ENCODE measurements at regions not wholly inside any gene's neighbourhood (a gene's known extent, or its start where the extent isn't known, plus 50 kb on each side); places are given as distances from the start of the nearest gene placed in this dataset.
"Not testable (repeated sequence)": the region's sequence is repeated elsewhere in the genome, so short reads cannot be mapped to it uniquely, and the experiment has no call there.

DNA sequence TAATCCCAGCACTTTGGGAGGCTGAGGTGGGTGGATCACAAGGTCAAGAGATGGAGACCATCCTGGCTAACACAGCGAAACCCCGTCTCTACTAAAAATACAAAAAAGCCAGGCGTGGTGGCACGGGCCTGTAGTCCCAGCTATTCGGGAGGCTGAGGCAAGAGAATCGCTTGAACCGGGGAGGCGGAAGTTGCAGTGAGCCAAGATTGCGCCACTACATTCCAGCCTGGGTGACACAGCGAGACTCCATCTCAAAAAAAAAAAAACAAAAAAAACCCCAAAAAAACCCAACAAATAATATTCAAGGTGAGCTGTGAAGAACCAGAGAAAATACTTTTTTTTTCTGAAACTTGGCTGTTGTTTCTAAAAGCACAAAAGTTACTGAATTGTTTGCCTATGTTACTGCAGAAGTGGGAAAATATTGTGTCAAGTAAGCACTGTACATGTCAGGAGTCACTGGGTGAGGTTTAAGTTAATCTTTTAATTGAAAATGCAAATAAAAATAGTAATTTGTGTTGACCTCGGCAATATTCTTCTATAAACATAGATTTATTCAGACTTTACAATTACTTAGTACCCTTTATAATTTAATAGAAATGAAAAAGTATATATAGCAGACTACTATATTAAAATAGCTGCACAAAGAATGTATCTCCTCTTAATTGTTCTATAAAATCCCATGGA, 55.4 kb upstream of the USP3 start:
- WGBS = 93% methylated on average over 11 of the region's 11 CpGs
- not testable (repeated sequence) for H3K4me1 ChIP-seq (ENCODE audit: insufficient read depth); H3K27ac ChIP-seq (ENCODE audit: low read depth); H3K36me3 ChIP-seq (ENCODE audit: insufficient read depth); H3K4me3 ChIP-seq (ENCODE audit: low read depth, low read length); DNase-seq (ENCODE audit: extremely low spot score)

DNA sequence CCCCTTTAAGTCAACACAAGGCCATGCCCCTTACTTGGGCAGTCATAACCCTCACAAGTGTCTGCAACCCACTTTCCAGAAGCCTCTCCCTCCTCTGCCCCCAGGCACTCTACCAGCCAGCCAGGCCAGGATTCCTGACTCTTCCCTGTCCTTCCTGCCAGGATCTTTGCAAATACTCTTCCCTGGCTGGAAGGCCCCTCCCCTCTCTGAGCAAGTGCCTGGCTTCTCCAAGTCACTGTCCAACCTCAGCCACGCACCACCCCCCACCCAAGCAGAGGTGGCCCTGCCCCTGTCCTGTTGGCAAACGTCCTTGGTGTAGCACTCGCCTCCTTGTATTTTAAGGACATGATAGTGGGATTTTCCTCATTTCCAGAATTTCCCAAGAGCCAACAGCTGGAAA, 54.7 kb upstream of the USP3 start:
- 35% methylated on average over 3 of the region's 3 CpGs for WGBS
- no peak for DNase-seq (ENCODE audit: extremely low spot score)
- Histone ChIP-seq H3K36me3 (ENCODE audit: insufficient read depth) (no peaks in the 10 kb centered on the region), H3K4me1 (ENCODE audit: insufficient read depth) (no peaks in the 10 kb centered on the region), H3K4me3 (ENCODE audit: low read depth, low read length) (no peak overlapping the region), H3K27ac (ENCODE audit: low read depth) (no peak overlapping the region)

DNA sequence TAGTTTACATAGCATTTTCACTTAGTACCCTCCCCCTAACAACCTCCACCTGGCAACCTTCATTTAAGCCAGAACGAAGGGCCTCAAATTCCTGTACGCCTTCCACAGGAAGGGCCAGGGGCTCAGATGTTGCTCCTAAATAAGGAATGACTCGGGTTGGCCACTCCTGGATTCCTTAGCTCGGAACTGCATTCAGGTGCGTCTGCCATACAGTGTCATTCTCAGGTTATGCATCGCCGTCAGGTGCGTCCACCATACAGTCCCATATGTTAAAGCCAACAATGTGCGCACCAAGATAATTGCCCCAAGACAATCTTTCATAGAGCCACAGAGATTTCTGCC, 53.5 kb upstream of the USP3 start:
- Histone ChIP-seq H3K36me3 (ENCODE audit: insufficient read depth) (no peaks in the 10 kb centered on the region), H3K4me1 (ENCODE audit: insufficient read depth) (no peaks in the 10 kb centered on the region), H3K4me3 (ENCODE audit: low read depth, low read length) (no peak overlapping the region), H3K27ac (ENCODE audit: low read depth) (no peak overlapping the region)
- DNase-seq (ENCODE audit: extremely low spot score) = no peak
- WGBS = 96% methylated on average over 9 of the region's 9 CpGs

DNA sequence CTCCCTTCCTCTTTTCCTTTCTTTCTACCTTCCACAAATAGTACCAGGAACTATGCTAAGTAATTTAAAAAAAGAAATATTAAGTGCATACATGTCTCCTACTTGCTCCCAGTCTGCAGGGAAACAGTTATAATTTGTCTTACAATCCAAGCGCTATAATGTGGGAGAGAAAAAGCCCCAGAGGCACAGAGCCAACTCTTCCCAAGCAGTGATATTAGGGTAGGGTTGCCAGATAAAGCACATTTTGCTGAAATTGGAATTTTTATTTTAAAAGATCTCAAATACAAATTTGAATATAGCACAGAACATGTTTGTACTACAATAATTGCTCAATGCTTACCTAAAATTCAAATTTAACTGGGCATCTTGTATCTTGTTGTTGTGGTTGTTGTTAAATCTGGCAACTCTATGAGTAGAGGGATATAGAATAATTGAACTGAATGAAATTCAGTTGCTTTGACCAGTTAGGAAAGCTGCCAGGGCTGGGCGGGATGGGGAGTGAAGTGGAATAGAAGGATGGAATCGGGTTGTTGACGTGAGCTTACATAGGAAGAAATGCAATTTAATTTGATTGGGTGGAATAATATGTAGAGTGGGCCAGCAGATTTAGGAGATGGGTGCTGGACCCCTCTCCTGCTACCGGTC, 52.6 kb upstream of the USP3 start:
- Histone ChIP-seq H3K27ac (ENCODE audit: low read depth) (no peak overlapping the region), H3K36me3 (ENCODE audit: insufficient read depth) (no peaks in the 10 kb centered on the region), H3K4me1 (ENCODE audit: insufficient read depth) (no peaks in the 10 kb centered on the region), H3K4me3 (ENCODE audit: low read depth, low read length) (no peak overlapping the region)
- 96% methylated on average over 5 of the region's 5 CpGs for WGBS
- DNase-seq (ENCODE audit: extremely low spot score) = no peak

DNA sequence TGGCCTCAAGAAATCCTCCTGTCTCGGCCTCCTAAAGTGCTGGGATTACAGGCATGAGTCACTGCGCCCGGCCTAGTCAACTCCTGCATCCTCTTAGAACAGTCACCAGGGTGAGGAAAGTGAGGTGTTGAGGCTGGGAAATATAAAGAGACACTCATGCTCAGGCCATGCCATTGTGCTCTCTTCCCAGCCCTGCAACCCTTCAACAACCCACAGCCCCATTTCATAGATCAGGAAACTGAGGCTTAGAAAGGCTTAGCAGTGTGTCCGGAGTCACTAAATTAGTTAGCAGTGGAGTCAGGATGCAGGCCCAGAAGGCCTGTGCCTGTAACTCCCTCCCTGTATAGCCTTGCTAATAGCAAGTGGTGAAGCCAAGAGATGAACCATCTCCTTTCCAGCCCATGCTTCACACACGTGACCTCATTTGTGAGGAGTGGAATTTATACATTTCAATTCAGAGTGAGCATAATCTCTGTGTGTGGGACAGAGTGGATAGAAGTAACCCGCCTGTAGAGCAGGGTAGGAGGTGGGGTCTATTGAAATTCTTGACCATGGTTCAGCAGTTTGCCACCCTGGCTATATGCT, 51.7 kb upstream of the USP3 start:
- Histone ChIP-seq H3K4me1 (ENCODE audit: insufficient read depth) (no peaks in the 10 kb centered on the region), H3K4me3 (ENCODE audit: low read depth, low read length) (no peak overlapping the region), H3K36me3 (ENCODE audit: insufficient read depth) (no peaks in the 10 kb centered on the region), H3K27ac (ENCODE audit: low read depth) (no peak overlapping the region)
- no peak for DNase-seq (ENCODE audit: extremely low spot score)
- 83% methylated on average over 6 of the region's 6 CpGs for WGBS

DNA sequence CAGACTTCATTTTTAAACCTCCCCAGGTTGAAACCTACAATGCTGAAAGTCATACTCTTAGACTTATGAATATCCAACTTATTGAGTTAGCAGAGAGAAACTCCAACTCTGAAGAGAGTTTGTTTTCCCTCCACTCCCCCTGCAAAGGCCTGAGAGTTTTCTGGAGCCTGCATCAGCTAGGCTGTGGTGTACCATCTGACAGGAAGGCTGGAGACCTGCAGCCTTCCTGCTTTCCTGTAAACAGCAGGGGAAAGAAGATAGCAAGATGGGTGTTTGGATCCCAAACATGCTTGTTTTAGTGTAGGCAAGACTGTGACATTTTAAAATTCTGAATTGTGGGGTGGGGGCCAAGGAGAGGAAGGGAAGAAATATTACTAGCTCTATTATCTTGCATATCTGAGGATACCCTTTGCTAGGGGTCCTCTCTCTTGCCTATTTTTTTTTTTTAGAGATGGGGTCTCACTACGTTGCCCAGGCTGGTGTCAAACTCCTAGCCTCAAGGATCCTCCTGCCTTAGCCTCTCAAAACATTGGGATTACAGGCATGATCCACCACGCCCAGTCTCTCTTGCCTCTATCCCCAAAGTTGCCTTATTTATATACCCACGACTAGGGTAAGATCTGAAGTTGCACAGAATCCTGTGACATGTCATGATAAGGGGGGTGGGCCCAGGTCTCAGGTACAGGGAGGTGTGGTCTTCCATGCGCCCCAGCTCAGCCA, 51.0 kb upstream of the USP3 start:
- no peak for DNase-seq (ENCODE audit: extremely low spot score)
- Histone ChIP-seq H3K36me3 (ENCODE audit: insufficient read depth) (no peaks in the 10 kb centered on the region), H3K4me3 (ENCODE audit: low read depth, low read length) (no peak overlapping the region), H3K27ac (ENCODE audit: low read depth) (no peak overlapping the region), H3K4me1 (ENCODE audit: insufficient read depth) (no peaks in the 10 kb centered on the region)
- WGBS = 89% methylated on average over 4 of the region's 4 CpGs

DNA sequence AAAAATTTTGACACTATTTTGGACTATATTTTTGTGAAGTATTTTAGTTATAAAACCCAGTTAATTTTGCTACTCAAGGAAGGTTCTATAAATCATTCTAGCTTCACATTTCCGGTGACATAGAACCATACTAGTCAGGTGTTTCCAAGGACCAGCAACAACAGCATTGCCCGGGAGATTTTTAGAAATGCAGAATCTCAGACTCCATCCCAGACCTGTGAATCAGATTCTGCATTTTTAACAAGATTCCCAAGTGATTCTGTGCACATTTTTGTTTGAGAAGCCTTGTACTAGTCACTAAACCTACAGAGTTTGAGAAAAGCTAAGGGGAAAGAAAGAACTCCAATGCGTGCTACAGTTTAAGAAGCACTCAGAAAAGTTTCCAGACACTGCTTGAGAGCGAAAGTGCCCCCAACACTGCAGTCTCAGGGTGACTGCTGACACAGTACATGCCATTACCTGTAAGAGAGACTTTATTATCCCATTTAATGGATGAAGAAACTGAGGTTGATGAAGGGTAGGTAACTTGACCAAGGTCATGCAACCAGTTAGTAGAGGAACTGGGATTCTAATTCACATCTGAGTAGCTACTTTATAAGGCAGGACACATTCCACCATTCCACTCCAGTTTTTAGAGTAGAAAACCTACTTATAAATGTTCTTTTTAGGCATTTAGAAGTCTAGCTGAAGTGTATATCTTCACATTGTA, 49.7 kb upstream of the USP3 start:
- H3K27ac ChIP-seq (ENCODE audit: low read depth) = no peak overlapping the region
- no peaks in the 10 kb centered on the region for H3K36me3 ChIP-seq (ENCODE audit: insufficient read depth)
- no peak for DNase-seq (ENCODE audit: extremely low spot score)
- H3K4me1 ChIP-seq (ENCODE audit: insufficient read depth) = no peaks in the 10 kb centered on the region
- H3K4me3 ChIP-seq (ENCODE audit: low read depth, low read length) = no peak overlapping the region
- WGBS = 82% methylated on average over 4 of the region's 4 CpGs
